Activated CD4-positive, alpha-beta T cell treated with anti-CD3 and anti-CD28 coated beads, Interleukin-10, Interleukin-2, amounts not matched to agents 100 ng/mL and 50 ng/mL, durations not matched to agents 16 hours and 8 hours (primary cell): ENCODE measurements at regions not wholly inside any gene's neighbourhood (a gene's known extent, or its start where the extent isn't known, plus 50 kb on each side); places are given as distances from the start of the nearest gene placed in this dataset.

Source experiments
- DNase-seq: peaks from one replicate; pipeline ENCODE4 v3.0.0-alpha.2; 2020

DNA sequence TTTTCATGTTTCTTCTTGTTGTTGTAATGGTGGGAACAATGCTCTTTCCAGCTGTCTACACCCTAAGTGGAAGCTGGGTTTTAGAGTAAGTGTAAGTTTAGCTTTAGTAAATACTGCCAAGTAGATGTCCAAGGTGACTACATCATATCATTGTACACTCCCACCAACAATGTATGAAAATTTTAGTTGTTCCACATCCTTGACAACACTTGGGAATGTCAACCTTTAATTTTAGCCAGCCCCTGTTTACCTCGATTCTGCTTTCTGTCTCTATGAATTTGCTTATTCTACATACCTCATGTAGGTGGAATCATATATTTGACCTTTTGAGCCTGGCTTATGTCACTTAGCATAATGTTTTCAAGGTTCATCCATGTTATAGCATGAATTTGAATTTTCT, 93.0 kb downstream of the MTPAP start:
- DNase-seq: no peak

DNA sequence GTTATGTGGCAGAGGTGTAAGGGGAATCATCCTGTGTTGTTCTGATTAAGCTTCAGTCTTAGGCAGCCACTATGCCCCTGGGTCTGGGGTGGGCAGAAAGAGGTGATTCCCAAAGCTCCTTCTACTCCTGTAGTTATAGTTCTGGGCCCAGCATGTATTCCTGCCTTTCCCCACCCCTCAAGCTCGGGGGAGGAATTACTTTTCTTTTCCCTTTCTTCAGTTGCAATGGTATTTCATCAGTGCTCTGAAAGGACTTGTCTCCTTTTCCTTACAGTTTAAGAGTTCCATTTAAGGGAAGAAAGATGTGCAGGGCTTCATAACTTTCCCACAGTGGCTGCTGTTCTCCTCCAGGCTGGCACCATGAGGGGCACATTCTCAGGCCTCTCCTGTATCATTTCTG, 94.2 kb downstream of the MTPAP start:
- no peak for DNase-seq

DNA sequence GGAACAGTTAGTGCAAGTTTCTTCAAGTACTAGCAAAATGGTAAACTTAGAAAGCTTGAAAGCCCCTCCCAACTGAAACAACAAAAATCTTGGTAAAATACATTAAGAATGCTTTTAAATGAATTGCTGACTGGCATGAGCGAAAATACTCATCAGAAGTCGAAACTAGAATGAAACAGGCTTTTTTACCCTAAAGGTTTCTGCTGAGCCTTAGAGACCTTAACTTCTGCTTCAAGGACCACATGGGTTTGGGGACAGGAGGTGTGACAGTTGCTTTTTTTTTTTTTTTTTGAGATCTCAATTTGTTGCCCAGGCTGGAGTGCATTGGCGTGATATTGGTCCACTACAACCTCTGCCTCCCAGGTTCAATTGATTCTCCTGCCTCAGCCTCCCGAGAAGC, 100.3 kb downstream of the MTPAP start:
- DNase-seq: no peak

DNA sequence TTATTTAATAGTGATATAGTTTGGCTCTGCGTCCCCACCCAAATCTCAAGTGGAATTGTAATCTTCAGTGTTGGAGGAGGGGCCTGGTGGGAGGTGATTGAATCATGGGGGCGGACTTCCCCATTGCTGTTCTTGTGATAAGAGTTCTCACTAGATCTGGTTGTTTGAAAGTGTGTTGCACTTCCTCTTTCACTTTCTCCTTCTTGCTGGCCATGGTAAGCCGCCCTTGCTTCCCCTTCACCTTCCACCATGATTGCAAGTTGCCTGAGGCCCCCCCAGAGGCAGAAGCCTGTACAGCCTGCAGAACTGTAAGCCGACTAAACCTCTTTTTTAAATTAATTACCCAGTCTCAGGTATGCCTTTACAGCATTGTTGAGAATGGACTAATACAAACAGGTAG, 101.4 kb downstream of the MTPAP start:
- no peak for DNase-seq

DNA sequence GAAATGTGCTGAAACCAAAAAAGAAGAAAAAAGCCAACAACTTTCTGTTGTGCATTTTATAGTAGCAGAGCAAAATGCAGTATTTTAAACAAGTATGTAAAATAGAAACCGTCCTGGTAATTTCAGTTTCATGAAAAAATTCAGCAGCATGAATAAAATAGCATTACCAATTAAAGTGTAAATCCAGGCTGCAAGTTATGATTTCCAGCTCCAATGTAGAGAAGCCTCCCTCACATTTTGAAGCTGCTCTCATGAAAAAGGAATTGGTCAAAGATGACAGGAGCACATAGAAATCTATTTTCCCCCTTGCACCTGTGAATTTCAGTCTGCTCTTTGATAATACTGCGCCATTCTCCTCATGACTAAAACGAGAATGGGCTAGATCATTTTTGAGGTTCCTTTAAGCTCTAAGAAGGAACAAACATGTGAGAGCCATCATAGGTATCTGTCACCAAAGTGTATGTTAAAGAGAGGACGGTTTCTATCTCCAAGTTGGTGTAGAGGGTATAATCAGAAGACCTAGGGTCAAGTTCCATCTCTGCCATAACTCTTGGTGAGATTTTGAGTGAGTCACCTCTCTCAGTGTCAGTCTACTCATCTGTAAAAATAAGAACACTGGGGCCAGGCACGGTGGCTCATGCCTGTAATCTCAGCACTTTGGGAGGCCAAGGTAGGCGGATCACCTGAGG, 107.5 kb downstream of the MTPAP start:
- DNase-seq: no peak

DNA sequence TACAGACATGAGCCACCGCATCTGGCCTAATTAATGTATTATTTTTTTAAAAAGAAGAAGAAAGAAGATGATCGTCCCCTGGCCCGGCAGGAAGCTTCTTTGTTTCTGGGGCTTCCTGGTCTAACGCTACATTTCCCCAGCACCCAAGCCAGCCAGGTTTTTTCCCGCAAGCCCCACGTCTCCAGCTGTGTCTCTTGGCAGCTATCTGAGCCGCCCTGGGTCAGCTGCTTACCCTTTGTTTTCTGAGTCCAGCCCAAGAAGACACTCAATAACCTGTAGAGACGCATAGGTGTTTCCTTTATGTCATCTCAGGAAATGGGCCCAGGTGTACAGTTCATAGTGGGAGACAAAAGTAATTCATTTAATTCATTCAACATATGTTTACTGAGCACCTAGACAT, 110.2 kb downstream of the MTPAP start:
- DNase-seq: no peak

DNA sequence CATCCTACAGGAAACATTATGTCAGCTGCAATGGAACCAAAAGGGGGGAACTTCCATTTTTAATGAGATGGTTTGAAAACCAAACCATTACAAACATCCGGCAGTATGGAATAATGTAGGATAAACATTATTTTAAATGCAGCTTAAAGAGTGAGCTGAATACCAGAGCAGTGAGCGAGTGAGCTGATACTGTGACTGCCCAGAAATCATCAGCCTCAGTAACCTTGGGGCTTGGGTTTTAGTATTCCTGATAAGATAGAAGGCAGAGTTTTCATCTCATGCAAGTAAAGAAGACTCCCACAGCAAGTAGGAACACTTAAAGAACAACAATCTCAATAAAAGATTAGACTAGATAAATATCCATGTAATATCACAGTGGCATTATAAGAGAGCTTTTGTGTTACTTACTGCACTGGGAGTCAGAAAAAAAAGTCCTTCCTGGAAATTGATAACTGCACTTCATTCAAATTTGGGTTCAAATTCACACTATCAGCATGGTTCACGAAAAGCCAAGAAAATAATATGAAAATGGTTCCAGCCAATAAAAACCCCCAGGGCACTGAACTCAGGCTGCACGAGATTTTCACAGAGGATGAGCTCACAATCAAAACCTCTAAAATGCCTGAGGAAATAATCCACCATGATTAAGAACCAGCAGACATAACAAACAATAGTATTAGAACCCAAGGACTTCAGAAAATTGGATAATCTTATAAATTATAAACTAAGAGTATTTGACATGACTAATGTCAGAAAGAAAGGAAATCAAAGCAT, 115.7 kb downstream of the MTPAP start:
- DNase-seq: no peak

DNA sequence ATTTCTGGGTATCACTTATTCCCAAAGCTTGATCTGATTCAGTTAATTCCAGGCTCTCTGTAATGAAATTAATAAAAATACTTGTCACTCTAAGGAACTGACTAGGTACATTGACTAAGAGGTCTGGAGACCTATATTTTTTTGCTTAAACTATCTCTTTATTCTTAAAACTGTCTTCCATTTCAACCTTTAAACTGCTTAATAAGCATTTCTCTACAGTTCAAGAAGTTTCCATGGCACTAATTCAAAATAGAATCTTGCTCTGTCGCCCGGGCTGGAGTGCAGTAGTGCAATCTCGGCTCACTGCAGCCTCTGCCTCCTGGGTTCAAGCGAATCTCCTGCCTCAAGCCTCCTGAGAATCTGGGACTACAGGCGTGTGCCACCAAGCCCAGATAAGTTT, 117.4 kb downstream of the MTPAP start:
- no peak for DNase-seq

DNA sequence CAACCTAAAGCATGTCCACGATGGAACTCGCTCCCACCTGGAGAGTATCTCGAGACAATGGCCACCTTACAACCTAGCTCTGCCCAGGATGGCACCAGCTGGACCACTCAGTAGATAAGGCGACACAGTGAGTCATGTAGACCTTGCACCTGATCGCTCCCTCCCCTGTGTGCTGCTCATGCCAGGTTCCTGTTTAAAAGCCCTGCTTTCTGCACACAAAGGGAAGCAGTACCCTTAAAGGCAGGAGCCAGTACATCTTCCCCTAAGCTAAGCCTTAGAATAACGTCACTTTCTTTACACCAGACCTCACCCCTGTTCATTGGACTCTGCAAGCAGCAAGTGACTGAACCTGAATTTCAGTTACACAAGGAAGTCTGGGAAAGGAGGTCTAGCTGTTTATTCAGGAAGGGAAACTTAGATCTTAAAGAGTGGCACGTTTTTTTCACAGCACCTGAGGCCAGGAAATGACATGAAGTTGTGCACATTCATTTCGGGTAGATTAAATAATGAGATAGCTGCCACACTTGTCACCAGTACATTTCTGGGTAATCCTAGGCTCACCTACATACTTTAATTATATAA, 117.9 kb downstream of the MTPAP start:
- peak; percentile 58 for DNase-seq

DNA sequence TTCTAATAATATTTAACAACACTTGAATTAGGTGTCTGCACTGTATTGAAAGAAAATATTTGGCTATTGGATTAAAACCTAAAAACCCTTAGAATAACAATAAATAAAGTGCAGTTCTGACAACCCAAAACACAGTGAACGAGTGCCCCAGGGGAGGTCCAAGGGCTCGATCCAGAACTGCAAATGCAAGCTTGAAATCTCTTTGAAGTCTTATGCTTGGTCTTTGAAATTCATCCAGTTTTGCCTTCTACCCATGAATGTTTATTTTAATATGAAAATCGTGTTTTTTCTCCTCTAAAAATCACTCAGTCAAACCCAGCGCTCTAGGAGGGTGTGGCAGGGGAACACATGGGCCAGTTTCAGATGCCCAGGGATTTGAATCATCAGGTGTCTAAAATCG, 119.5 kb downstream of the MTPAP start:
- DNase-seq: no peak

DNA sequence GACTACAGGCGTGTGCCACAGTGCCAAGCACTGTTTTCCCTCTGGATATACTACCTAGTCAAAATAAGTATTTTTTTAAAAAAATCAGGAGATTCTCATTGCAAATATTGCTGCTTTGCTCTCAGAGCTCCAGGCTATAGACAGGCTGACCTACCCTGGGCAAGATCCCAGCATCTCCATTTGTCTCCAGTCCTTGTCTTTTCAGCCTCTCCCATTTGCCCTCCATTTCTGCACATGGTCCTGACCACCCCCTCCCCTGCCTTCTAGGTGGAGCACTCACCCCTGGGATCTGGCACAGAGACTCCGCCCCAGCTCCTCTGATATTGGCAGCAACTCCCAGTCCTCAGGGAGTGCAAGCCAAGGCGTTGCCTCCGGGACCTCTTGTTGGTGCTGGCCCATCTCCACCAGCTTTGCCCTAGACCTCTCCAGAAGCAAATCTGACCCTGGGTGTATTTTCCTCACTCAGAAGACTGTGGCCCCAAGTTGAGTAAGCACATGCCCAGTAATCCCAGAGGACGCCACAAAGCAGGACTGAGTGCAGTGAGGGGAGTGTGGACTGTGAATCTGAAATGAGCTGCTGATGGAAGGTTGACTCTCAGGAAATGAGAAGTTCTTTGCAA, 120.6 kb downstream of the MTPAP start:
- DNase-seq: no peak

DNA sequence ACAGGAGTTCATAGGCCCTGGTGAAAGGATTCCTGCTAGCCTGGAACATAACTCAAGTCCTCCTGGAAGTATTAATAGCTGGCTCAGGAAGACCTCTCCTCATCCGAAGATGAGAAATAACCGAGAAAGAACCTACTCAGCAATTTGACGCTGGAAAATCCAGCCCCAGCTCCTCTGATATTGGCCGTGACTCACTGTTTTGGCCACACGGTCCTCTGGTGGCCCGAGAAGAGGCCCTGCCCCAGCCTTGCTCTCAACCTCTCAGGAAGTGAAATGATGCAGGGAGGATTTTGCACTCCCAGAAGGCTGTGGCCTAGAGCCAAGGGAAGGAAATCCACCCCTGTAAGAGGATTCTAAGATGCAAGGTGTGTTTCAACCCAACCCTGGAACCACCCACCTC, 121.6 kb downstream of the MTPAP start:
- no peak for DNase-seq

DNA sequence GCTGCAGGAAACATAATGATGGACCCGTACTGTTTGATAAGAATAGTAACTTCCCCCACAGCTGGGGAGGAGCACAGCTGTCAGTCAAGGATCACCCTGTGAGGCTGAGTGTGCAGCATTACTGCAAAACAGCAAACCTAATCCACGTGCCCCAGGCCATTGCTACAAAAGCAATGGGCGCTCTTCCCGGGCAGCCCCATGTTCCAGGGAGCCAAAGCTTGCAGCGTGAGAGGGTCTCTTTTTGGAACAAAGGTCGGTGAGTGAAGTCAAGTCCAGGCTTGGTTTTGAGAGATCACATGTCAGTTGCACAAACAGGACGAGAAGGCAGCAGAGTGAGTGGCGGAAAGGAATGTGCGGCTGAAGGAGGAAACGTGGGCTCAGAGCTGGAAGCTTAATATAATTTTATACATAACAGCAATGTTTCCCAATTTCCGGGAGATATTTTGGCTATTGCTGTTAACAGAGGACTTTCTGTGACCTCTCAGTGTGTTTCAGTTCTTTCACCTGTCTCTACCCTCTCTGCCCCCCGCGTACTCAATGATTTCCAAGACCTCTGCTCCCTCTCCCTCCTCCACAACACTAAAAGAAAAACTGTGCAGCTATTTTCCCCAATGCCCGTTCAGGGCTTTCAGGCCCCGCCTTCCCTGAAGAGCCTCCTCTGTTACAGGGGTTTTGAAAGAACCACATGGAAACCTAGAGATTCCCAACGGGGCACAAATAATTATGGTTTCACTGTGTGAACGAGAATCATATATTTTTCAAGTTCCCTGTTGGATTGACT, 128.9 kb downstream of the MTPAP start:
- no peak for DNase-seq

DNA sequence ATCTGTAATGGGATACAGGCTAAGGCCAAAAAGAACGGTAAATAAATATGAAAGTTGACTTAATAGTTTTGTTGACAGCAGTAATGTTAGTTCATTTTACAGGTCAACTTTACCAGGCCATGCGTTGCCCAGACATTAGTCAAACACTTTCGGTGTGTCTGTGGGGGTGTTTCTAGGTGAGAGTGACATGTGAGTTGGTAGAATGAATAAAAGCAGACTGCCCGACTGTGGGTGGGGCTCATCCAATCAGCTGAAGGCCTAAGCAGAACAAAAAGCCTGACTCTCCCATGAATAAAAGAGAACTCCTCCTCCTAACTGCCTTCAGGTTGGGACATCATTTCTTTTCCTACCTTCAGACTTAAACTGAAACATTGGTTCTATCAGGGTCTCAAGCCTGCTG, 132.3 kb downstream of the MTPAP start:
- DNase-seq: no peak

DNA sequence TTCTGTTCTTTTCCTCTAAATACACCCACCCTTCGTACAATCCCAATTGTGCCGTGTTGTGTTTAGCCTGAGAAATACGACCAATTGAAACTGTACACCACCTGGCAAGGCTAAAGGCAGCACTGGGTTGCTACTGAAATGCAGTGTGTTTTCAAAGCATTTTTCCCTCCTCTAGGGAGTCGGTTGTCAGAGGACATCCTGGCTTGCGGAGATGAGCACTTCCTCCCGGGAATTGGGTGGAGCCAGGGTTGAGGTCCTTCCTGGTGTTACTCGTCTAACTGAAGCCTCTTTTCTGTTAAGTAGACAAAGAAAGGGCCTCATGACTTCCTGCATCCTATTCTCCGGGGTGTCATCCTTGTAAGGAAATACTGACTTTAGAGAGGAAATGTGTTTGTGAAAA, 133.5 kb downstream of the MTPAP start:
- no peak for DNase-seq

DNA sequence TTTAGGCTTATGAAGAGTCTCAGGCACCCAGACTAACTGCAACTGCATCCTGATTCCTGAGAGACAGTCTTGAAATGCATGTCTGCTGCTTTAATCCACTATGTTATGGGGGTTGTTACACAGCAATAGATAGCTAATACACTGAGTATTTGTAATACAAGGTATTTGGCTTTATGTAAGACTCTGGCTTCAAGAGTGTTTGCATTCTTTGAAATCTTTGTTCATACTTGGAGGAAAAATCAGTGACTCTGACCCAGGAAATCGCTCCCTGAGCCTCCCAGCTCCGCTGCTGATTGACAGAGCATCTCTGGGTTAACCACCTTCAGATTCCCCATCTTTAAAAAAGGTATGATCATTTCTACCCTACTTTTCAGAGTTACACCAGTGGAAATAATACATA, 133.9 kb downstream of the MTPAP start:
- DNase-seq: no peak

DNA sequence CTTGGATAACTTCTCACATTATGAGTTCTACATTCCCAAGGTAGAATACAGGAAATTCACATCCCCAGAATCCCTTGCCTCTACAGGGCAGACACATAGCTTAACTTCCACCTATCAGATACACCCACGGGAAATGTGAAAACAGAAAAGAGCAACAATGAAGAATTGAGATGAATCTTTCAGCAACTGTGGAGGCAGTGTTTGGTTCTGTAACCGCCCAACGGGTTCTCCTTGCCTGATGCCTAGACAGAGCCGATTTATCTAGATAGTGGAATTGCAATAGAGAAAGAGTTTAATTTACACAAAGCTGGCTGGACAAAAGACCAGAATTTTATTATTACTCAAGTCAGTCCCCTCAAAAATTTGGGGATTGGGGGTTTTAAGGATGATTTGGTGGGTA, 138.8 kb downstream of the MTPAP start:
- no peak for DNase-seq

DNA sequence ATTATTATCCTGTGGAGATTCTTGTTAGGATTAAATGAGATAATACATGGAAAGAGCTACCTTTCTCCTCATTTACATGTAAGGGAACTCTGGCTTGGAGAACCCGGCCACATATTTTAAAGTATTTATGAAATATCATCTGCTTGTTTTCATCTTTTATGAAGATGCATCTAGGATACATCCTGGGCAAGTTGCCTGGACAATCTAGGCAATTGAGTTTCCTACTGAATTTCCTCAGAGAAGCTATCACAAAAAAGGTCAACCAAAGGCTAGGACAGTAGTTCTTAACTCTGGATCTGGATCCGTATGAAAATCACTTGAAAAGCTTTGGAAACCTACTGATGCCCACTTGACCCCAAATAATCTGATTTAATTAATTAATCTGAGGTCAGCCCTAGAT, 140.7 kb downstream of the MTPAP start:
- no peak for DNase-seq

DNA sequence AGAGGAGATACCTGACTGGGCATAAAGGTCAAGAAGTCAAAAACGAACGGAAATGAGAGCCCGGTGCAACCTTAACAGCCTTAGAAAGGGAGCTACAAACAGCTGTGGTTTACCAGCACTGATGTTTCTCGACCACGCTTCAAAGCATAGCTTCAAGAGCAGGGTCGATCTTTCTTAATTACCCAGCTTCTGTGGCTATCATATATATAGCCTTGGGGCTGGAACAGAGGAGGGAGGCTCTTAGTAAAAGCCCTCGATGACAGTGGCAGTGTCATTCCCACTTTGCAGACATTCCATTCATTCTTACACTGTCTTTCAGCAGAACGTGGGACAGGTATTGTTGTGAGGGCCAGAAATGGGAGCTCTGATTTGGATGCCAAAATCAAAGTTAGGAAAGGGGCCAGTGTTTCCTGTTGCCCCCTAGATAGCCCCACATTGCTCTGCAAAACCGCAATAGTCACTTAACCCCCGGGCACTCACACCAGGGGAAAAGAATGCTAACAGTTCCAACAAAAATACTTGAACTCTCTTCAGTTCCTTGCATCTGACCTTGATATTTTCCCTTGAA, 141.5 kb downstream of the MTPAP start:
- DNase-seq: no peak

DNA sequence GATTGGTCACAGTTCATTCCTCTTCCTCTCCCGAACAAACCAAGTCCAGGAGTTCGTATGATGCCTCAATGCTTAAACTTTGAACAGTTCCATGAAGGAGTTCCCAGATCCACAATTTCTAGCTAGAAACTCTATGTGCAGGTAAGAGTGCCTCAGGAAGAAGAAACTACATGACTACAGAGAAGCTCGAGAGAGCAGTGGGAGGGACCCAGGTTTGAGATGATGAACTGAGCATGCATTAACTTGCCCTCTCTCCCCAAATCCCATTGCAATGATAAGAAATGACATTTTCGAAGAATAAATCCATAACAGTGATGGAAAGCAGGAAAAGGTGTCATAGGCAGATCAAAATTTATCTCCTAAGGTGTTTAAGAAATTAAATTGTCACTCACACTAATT, 140.6 kb upstream of the JCAD start:
- no peak for DNase-seq

DNA sequence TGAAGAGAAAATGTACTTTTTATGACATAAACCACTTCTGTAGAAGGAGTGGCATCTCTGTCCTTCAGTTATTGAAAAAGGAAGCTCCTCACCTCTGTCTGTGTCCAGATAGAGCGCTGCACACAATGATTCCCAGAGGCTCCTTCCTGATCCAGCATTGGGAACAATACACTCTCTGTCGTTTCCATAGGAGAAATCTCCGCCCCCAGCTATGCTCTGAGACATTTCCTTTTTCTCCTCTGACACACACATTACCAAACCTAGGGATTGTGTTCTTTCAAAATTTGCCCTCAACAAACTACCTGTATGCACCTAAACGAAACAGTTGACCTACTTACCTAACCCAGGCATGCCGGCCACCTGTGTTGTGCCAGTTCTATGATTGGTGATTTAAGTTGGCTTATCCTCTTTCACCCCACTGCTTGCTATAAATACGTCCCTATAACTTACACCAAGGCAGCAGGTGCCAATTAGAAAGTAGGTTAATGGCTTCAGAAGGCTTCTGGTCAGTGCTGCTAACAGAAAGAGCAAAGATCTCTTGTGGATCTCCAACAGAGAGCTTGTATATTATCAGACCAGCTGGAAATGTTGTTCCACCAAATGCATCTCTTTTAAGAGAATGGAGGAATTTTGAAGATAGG, 140.1 kb upstream of the JCAD start:
- no peak for DNase-seq

DNA sequence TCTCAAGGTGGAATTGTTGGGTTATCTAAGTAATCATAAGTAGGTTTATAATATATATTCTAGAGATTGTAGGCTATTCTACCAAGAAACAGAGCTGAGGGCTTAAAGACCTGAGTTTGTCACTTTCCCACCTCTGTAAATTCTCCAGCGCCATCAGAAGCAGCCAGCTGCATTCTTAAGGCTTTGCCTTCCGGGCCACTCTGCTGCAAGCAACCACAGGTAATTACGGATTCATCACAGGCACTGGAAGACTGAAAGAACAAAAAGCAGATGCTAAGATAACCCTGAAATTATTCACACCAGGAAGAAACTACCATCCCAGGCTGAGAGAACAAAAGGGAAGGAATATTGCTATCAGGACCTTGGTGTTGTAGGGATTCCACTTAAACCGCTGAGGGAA, 137.8 kb upstream of the JCAD start:
- no peak for DNase-seq
